ENCODE measurements at regions not wholly inside any gene's neighbourhood (a gene's known extent, or its start where the extent isn't known, plus 50 kb on each side); places are given as distances from the start of the nearest gene placed in this dataset.

DNA sequence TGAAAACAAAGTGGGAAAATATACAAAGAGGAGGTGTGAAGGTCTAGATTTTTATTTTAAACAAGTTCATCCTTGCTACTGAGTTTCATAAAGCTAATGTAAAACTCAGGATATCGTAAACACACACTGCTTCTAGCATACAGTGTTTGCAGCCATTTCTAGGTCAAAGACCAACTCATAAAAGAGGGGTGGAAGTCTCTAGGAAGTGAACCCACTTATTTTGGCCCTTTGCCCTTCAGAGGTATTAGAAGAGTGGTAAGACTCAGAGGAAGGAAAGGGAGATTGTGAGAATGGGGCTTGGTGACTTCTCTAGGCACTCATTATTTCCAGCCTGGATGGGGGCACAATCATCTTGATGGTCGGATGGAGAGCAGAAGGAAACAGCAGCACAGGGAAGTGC is 91.2 kb downstream of the TNFSF18 start:
- DNase-seq: no peak

DNA sequence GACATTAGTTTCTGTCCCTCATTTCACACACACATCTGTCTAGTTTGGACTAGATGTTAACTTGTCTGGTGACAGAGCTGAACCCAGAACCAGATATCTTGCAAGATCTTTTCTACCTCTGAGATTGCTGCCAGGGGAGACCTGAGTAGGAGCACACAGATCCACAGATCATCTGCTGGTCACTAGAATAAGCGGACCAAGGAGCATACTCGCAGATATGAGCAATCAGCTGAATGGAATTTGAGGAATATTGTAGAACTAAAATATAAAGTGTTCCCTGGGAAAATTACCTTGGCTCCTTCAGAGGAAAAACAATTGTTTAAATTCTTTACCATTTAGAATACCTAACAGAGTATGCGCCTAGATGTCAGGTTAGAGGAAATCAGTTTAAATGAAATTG is 90.7 kb downstream of the TNFSF18 start:
- DNase-seq: no peak

DNA sequence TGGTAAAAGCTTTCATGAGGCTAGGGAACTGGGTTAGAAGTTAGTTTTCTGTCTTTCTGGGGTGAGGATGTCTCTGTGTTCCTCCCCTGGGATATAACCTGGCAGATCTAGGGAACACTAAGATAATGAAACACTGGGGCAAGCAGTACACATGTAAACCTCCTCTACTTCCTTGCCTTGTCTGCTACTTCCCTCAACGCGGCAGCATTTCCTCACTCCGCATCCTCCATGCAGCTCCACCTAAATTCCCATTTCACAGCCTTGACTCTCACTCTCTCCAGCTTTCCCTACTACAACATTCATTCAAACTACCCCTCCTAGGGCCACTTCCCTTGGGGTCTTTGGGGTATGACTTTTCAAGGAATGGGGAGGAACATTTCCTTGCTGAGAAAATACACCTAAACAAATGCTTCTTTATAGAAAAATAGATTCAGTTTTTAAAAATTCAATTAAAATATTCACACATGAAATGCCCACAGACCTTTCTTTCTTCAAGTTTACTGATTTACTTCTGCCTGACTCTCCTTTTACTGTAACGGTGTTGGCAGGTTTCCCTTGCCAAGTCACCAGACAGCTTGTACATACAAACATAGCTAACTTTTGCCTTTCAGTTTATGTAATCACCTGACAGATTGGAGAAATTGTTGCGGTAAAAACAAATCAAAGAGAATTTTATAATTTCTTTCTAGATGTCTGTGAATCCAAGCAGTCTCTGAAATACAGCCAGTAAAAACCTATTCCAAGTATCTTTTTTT is 90.1 kb downstream of the TNFSF18 start:
- peak; percentile 31 for DNase-seq

DNA sequence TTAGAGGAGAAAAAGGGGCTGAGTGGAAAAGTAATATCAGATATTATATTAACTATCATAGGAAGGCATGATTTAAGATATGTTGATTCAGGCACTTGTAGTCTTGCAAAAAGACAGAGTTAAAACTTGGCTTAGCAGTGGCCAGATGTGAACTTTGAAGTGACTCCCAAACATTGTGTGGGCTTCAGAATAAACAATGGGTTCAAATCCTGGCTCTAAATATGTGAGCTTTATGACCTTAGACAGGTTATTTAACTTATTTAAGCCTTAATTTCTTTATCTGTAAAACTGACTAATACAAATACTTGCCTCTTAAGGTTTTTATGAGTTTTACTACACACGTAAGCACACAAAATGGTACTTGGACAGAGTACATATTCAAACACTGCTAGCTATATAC is 85.9 kb downstream of the TNFSF18 start:
- DNase-seq: no peak

DNA sequence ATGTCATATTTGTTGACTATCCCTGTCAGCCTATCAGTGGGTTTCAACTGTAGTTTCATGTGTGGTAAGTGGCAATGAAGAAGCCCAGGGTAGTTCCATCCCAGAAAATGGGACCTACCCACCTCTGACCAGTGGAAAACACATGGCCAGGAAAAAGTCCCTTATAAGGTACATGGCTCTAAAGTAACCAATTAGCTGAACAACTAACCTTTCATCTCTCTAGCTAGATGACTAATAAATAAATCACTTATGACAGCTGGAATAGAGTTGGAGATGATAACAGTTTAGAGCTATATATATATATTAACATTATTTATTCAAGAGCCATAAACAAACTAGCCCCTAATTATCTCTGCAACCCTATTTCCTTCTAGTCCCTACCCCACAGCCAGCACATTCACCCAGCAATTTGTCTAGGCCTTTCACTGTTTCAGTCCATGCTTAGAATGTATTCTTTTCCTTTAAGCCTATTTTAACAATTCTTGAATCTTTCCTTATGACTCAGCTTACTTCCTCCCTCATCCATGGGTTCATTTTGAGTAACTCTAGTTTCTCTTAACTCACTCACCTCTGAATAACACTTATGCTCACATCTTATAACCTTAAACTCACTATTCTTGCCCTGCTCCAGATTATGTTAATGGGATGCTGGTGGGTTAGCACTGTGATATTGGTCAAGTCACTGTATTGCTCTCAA is 83.7 kb downstream of the TNFSF18 start:
- DNase-seq: no peak

DNA sequence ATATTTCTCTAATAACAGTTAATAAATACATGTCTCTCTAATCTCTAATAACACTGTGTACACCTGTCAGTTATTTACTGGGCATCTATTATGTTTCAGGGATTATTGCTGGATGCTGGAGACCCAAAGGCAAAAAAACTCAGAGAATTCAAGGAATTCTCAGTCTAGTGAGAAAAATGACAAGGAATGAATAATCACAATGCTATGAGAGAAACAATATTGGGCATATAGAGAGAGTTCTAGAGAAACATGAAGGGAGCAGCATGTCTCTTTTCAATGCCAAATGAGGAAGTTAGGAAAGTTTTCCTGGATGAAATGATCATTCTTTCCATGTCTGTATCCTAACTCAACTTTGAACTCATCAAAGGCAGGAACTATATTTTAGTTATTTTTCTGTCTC is 82.8 kb downstream of the TNFSF18 start:
- DNase-seq: peak; percentile 12

DNA sequence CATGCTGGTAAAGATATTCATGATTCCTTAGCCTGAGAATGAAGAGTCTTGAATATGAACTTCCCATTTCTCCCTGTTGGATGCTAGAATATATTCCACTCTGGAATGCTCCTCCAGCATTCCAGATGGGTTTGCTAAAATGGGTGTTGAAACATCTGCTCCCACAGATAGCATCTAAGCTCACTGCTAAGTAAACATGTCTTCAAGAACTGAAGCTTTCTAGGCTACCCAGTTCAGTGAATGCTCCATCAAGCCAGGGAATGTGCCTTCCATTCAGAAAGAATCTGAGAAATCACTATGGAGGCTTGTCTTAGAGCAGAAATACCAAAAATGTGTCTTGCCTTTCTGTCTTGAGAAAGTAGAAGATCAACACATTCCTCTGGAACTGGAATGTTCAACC is 81.1 kb downstream of the TNFSF18 start:
- peak; percentile 66 for DNase-seq

DNA sequence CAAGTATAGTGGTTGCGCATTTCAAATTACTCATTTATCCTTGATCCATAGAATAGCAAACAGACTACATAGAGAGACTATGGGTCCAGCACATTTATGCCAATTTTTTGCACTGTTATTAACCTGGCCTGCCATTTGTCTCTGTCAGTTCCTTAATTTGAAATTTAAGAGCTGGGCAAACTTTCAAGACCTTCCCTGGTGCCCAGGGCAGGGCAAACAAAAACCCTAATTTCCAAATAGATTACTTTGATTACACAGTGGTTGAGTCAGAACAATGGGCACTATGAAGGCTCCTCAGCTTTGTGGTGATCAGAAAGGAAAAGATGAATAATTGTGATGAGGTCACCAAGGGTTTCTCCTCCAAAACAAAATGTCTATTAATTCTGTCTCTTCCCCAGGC is 80.6 kb downstream of the TNFSF18 start:
- DNase-seq: peak; percentile 73

DNA sequence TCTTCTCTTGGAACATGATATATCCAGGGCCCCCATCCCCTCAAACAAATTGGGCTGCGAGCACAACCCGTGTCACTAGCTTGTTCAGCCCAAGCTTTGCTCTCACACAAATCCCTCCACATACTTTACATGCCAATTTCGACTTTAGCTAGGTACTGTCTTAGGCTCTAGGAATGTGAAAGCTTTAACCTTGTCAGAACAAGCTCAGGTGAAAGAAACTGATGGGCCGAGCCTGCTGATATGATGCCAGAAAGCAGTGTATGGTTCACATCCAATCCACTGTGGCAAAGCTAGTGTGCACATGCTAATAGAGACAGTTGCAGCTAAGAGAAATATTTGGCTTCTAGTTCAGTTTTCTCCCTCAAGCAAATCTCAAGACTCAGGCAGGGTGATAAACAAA is 79.5 kb downstream of the TNFSF18 start:
- DNase-seq: peak; percentile 44

DNA sequence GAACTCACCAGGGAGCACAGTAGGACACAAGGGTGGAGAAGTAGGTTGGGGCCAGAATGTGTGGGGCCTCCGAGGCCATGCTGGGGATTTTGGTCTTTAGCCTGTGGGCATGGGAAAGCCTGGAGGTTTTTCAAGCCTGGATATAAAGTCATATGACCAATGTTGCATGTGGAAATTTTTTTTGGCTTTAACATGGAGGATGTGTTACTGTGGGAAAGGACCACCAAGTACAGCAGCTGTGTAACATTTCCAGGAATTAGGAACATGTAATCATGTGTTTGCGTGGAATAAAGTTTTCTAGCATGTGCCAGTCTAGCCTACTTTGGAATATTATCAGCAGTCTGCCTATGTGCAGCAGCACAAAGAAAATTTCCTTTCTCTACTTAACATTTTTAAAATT is 78.5 kb downstream of the TNFSF18 start:
- DNase-seq: no peak

DNA sequence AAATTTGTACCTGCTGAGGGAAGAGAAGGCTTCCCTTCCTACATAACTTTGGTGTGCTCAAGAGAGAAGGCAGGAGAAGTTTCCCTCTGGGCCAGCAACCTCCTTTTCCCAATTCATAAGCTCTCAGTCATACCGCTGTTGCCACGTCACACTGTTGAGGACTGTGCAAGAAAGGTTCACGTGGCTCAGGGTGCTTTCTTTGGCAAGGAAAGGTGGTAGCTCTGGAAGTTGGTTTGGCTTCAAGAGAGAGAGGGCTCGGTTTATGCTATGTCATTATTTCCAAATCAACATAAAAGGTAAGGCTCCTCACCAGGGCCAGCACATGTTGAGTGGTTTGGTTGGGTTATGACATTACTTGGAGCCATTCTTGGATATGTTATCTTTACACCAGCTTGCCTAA is 77.3 kb downstream of the TNFSF18 start:
- DNase-seq: no peak

DNA sequence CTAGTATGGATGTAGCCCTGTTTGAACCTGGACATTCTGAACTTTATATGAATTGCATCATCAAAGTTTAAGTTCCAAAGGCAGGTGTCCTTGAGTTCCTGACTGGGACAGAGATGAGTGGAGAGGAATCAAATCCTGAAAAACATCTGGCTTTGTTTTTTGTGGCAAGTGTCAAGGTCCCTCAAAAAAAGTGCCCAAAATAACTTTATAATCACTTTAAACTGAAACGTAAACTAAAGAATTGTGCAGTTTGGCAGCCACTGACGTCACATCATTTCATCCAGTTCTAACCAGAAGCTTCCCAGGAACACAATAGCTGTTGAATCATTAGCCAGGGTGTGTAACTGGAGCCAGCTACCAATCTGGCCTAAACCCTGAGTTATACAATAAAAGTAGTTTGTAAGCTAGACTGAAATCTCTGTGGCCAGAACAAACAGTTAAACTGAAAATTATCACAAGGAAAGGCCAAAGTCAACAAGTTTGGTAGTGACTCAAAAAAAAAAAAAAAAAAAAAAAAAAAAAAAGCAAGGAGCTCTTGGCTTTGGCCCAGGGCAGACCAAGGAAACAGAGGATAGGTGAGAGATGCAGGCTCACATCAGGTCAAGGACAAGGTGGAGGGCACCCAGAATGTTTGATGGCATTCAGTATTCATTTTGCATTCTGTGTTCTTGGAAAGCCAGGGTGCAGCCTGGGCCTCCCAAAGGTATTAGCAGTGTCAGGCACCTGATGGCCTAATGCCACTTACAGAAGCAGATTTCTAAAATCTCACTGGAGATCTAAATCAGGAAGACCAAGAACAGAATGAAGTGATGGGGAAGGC is 74.3 kb downstream of the TNFSF18 start:
- DNase-seq: peak; percentile 89

DNA sequence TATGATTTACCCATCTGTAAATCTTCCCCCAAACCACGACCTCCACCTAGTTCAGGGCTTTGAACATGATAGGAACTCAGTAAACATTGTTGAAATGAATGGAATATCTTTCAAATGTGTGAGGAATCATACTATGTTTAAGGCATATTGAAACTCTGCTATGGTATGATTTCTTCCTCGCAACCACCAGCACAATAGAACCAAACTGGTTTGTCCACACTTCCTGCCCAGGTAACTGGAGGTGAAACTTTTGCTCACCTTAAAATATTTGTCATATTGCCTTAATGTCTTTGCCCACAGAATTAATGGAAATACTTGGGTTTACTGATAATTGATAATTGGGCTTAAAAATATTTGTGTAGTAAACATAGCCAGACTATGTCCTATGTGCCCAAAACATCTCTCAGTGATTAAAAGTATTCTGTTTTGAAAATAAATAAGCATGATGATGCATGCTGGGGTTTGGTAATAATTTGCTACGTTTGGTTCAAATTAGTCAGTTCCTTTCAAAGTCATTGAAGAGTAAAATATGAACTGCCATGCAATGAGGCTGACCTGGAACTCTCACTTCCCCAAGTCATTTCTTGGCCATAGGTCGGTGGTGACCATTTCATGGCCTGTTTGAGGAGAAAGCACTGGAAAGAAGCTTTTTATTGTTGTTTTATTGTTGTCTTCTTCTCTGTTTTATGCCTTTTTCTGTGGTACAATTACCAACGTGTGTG is 73.3 kb downstream of the TNFSF18 start:
- DNase-seq: peak; percentile 21

DNA sequence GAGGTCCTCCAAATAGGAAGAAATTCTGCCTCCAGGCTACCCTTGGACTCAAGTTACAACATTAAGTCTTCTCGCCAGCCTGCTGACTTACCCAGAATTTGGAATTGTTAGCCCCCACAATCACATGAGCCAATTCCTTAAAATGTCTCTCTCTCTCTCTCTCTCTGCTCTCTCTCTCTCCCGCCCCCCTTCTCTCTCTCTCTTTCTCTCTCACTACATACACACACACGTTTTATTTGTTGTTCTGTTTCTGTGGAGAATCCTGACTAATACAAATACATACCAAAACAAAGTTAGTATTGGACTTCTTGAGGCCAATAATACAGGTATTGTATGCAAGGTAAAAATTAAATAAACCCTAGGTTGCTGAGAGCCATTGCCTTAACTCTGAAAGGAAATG is 72.1 kb downstream of the TNFSF18 start:
- no peak for DNase-seq

DNA sequence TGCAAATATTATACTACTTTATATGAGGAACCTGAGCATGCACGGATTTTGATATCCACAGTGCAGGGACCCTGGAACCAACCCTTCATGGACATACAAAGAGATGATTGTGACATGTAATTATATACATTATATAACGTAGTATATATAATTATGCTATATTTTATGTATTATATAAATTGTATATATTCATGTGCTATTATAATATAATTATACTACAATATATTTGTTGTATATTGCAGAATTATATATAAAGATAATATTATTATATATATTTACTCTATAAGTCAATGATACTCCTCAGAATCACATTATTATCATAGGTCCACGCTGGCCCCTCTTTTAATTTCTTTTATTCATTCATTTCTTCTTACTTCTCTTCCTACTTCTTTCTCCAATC is 70.9 kb downstream of the TNFSF18 start:
- no peak for DNase-seq

DNA sequence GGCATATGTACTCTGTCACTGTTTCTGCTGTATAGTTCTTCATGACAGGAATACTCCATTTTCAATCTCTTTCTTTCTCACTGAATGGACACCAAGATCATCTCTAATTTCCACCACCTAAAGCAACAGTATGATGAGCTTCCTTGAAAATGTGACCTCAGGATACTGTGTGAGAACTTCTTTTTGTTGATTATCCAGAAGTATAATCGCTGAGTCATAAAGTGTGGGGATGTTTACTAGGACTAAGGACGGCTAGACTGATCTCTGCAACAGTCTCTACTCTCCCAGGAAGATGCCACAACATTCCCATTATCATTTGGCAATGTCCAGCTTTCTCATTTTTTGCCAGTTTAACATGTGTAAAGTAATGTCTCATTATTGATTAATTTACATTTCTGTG is 70.3 kb downstream of the TNFSF18 start:
- DNase-seq: peak; percentile 3

DNA sequence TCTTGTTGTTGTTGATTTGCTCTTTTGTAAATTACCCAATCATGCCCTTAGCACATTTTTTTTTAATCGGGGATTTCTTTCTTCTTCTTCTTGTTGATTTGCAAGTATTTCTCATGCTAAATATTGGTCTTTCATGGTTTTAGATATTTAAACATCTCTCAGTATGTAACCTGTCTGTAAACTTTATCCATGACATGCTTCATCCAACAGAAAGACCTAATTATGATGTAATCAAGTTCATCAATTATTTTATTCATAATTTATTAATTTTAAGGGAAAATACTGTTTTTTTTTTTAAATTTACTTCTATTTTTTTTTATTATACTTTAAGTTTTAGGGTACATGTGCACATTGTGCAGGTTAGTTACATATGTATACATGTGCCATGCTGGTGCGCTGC is 69.8 kb downstream of the TNFSF18 start:
- DNase-seq: no peak

Data from kidney glomerular epithelial cell (primary cell).